Fibroblast of mammary gland (primary cell): ENCODE measurements at regions not wholly inside any gene's neighbourhood (a gene's known extent, or its start where the extent isn't known, plus 50 kb on each side); places are given as distances from the start of the nearest gene placed in this dataset.

ENCODE experiments used
- DNase-seq: peaks from one replicate; pipeline ENCODE4 v3.0.0-alpha.2; 2010; ENCODE audit warnings: low read depth
- H3K4me3 ChIP-seq: 2 replicates; pipeline ENCODE4 v1.5.1; 2011; ENCODE audit warnings: low read depth, mild to moderate bottlenecking, low read length, moderate library complexity; ENCODE audit not compliant: control insufficient read depth
- CTCF ChIP-seq: conservative IDR thresholded peaks from 2 replicates; pipeline ENCODE4 v1.5.1; 2011; ENCODE audit warnings: low read depth, low read length, inconsistent platforms; ENCODE audit not compliant: control insufficient read depth, insufficient read depth

GRCh38 chr7:94336009-94336408 is 58.7 kb upstream of the COL1A2 start:
- H3K4me3 ChIP-seq, result no peak overlapping the region
- no peak for DNase-seq
- no peak for TF ChIP-seq CTCF

- peak; percentile 90 for DNase-seq
Measured at GRCh38 chr7:94338921-94339371, 55.7 kb upstream of the COL1A2 start.

GRCh38 chr7:94344826-94345225 is 49.9 kb upstream of the COL1A2 start:
- peak; percentile 60 for DNase-seq
- TF ChIP-seq CTCF, result no peak
- H3K4me3 ChIP-seq, result no peak overlapping the region

More at GRCh38 chr7:94338921-94339371, 55.7 kb upstream of the COL1A2 start:
- TF ChIP-seq CTCF, result no peak
- no peak overlapping the region for H3K4me3 ChIP-seq
